HG03025 (cell line): ENCODE measurements at regions not wholly inside any gene's neighbourhood (a gene's known extent, or its start where the extent isn't known, plus 50 kb on each side); places are given as distances from the start of the nearest gene placed in this dataset.
"Not testable (repeated sequence)": the region's sequence is repeated elsewhere in the genome, so short reads cannot be mapped to it uniquely, and the experiment has no call there.

Source experiments
- ATAC-seq: cut with Tn5 transposase; IDR thresholded peaks from one replicate; pipeline ENCODE4 v1.9.1; 2021; ENCODE audit warnings: mild to moderate bottlenecking, moderate library complexity; ENCODE audit not compliant: unreplicated experiment, low FRiP score

- no peak for ATAC-seq
Observed at GRCh38 chr20:19024296-19025035, 188.0 kb upstream of the SLC24A3 start.

GRCh38 chr20:19025430-19026120 is 186.9 kb upstream of the SLC24A3 start:
- ATAC-seq: no peak

GRCh38 chr20:19026121-19026878 is 186.1 kb upstream of the SLC24A3 start:
- peak; percentile 59 for ATAC-seq

- no peak for ATAC-seq
Observed at GRCh38 chr20:19026901-19027644, 185.4 kb upstream of the SLC24A3 start.

- no peak for ATAC-seq
Observed at GRCh38 chr20:19027971-19028370, 184.5 kb upstream of the SLC24A3 start.

- ATAC-seq: no peak
Observed at GRCh38 chr20:19041787-19042186, 170.7 kb upstream of the SLC24A3 start.

- no peak for ATAC-seq
Observed at GRCh38 chr20:19045371-19045770, 167.1 kb upstream of the SLC24A3 start.

- ATAC-seq: no peak
Observed at GRCh38 chr20:19047040-19047950, 165.1 kb upstream of the SLC24A3 start.

GRCh38 chr20:19047951-19048296 is 164.5 kb upstream of the SLC24A3 start:
- ATAC-seq: no peak

- ATAC-seq: no peak
Observed at GRCh38 chr20:19048995-19049501, 163.4 kb upstream of the SLC24A3 start.

- no peak for ATAC-seq
Observed at GRCh38 chr20:19049514-19049913, 162.9 kb upstream of the SLC24A3 start.

GRCh38 chr20:19056909-19057308 is 155.5 kb upstream of the SLC24A3 start:
- no peak for ATAC-seq

GRCh38 chr20:19064788-19065187 is 147.7 kb upstream of the SLC24A3 start:
- not testable (repeated sequence) for ATAC-seq

GRCh38 chr20:19067986-19068385 is 144.5 kb upstream of the SLC24A3 start:
- no peak for ATAC-seq

GRCh38 chr20:19070026-19070425 is 142.4 kb upstream of the SLC24A3 start:
- no peak for ATAC-seq

GRCh38 chr20:19070681-19071445 is 141.6 kb upstream of the SLC24A3 start:
- no peak for ATAC-seq

GRCh38 chr20:19071446-19071725 is 141.1 kb upstream of the SLC24A3 start:
- ATAC-seq: no peak

- ATAC-seq: no peak
Observed at GRCh38 chr20:19071902-19072498, 140.4 kb upstream of the SLC24A3 start.

GRCh38 chr20:19072988-19073387 is 139.5 kb upstream of the SLC24A3 start:
- ATAC-seq: no peak
